NOMO-1 treated with DMSO at 0.1 percent for 48 hours (cell line): ENCODE measurements at regions not wholly inside any gene's neighbourhood (a gene's known extent, or its start where the extent isn't known, plus 50 kb on each side); places are given as distances from the start of the nearest gene placed in this dataset.
"Not testable (repeated sequence)": the region's sequence is repeated elsewhere in the genome, so short reads cannot be mapped to it uniquely, and the experiment has no call there.

Experiments used
- DNase-seq: peaks from one replicate; lab custom pipeline; 2025; ENCODE audit not compliant: unreplicated experiment; lab: John Stamatoyannopoulos, UW

GRCh38 chr6:150733726-150734125 is 131.8 kb upstream of the MTHFD1L start:
- DNase-seq = no peak

DNA sequence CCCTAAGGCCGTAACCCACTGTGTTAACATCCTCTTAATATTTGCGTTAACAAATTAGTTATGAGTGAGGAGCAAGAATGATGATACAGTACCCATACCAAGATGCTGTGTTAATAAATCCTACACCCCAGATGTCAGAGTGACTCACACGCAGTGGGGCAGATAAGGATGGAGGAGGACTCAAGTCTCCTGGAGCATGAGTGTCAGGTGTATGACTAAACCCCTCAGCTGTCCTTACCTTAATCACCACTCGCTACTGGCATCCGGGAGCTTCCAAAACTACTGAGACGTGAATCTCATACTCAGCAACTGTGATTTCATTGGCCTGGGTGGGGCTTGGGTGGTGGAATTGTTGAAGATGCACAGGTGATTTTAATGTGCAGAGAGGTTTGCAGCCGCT is 131.3 kb upstream of the MTHFD1L start:
- DNase-seq = no peak

GRCh38 chr6:150735341-150735851 is 130.1 kb upstream of the MTHFD1L start:
- DNase-seq = no peak

GRCh38 chr6:150738092-150738629 is 127.3 kb upstream of the MTHFD1L start:
- DNase-seq = no peak

GRCh38 chr6:150739711-150740349 is 125.7 kb upstream of the MTHFD1L start:
- DNase-seq = no peak

GRCh38 chr6:150740453-150740852 is 125.0 kb upstream of the MTHFD1L start:
- DNase-seq = no peak

DNA sequence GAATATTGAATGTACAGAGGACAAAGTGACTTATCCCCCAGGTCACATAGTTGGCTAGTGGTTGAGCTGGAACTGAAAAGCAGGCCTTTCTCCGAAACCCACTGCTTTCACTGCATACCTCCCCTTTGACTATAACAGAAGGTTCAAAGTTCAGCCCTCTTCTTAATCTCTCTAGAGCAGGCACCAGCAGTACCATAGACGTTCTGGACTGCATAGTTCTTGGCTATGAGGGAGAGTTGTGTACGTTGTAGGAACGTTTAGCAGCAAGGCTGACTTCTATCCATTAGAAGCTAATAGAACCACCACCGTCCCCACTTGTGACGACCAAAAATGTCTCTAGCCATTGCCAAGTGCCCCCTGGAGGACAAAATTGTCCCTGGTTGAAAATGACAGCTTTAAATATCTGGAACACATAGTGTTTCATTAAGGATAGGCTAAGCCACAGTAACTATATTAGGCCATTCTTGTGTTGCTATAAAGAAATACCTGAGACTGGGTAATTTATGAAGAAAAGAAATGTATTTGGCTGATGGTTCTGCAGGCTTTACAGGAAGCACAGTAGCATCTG is 123.8 kb upstream of the MTHFD1L start:
- DNase-seq = no peak

- DNase-seq = no peak
Measured at GRCh38 chr6:150744522-150745260, 120.8 kb upstream of the MTHFD1L start.

- no peak for DNase-seq
Measured at GRCh38 chr6:150745896-150746295, 119.6 kb upstream of the MTHFD1L start.

GRCh38 chr6:150747155-150747554 is 118.3 kb upstream of the MTHFD1L start:
- DNase-seq = no peak

DNA sequence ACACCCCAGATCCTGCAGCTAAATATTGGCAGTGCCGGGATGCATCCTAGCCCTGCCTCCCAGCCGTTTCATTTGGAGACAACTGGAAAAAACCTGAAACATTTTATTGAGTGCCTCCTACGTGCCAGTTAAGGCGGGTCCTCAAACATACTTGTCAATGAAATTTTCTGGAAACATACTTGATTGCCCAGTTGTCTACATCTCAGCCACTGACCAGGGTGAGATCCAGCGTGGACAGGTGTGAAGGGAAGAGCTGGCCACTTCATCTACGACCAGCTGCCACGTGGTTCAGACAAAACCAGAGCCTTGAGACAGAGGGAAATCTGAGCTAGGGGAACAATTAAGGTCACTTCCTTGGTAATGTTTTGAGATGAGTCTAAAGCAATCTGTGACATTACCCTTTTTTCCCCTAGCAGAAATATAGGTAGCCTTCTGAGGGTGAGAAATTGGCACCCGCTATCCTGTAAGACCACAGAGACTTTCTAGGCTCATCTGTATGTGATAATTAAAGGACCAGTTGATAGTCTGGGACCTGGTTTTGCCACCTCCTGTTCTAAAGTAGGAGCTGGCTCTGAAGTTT is 116.3 kb upstream of the MTHFD1L start:
- no peak for DNase-seq

DNA sequence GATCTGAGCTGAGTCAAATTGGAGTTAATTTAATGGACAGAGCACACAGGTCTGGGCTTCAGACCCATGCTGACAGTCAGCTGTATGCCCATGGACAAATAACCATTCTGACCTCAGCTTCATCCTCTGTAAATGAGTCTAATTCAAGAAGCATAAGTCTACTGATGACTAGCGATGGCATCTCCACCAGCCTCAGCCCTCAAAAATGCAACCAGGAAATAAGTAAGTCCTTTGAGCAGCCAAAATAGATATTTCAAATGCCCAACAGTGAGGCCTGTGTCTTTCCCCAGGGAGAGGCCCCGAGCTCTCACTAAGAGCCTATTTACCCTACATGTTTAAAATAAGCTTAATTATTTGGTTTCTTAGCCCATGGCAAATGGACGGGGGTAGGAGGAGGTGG is 114.2 kb upstream of the MTHFD1L start:
- no peak for DNase-seq

DNA sequence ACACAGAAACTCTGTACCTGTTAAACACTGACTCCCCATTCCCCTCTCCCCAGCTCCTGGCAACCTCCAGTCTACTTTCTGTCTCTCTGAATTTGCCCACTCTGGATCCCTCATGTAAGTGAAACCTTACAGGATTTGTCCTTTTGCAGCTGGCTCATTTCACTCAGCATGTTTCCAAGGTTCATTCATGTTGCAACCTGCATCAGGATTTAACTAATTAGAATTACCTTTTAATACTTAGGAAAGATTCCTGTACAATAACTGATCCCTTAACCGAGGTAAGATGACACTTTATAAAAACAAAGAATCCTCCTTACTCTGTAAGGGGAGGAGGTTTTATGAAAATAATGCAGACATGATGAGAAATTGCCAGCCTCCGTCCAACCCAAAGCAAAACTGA is 113.1 kb upstream of the MTHFD1L start:
- no peak for DNase-seq

- DNase-seq = no peak
Measured at GRCh38 chr6:150753371-150754064, 112.0 kb upstream of the MTHFD1L start.

- no peak for DNase-seq
Measured at GRCh38 chr6:150755042-150755441, 110.5 kb upstream of the MTHFD1L start.

DNA sequence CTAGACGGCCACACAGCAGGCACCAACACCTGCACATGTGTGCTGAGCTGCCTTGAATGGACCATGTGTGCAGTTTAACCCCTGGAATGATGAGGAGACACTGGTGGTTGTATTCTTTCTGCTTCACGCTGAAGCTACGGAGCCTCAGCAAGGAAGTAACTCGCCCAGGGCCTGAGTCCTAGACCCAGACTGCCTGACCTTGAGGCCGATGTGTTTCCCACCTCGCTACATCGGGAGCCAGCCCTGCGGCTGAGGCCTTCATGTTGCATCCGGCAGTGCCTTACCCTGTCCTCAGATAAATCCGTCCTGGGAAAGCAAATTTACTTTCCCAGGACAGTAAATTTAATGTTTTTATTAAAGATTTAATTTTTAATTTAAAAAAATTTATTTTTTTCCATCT is 110.0 kb upstream of the MTHFD1L start:
- DNase-seq = no peak

GRCh38 chr6:150756173-150756572 is 109.3 kb upstream of the MTHFD1L start:
- DNase-seq = no peak

- DNase-seq = not testable (repeated sequence)
Measured at GRCh38 chr6:150757807-150758206, 107.7 kb upstream of the MTHFD1L start.

- no peak for DNase-seq
Measured at GRCh38 chr6:150759483-150759882, 106.0 kb upstream of the MTHFD1L start.

- no peak for DNase-seq
Measured at GRCh38 chr6:150761771-150762170, 103.7 kb upstream of the MTHFD1L start.
